ENCODE measurements at regions not wholly inside any gene's neighbourhood (a gene's known extent, or its start where the extent isn't known, plus 50 kb on each side); places are given as distances from the start of the nearest gene placed in this dataset.

DNA sequence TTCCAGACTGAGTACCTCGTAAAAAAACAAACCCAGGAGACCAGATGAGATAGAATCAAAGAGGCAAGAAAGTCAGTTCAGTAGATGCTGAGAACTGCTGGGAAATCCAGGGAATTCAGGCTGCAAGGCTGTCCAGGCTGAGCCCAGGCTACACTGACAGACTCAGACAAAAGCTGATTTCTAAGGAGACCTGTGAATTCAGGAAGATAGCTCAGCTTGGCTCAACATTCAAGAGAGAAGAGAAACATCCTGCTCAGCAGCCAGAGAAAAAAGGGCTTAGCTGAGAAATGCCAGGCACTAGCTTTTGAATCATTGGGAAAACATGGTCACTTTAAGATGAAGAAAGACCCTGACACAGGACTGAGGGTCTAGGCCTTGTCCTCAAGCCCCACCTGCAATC lies 118.2 kb upstream of the SLC44A1 start:
- H3K4me1 ChIP-seq (ENCODE audit: low read length), result no peaks in the 10 kb centered on the region
- TF ChIP-seq, protein P1, sequence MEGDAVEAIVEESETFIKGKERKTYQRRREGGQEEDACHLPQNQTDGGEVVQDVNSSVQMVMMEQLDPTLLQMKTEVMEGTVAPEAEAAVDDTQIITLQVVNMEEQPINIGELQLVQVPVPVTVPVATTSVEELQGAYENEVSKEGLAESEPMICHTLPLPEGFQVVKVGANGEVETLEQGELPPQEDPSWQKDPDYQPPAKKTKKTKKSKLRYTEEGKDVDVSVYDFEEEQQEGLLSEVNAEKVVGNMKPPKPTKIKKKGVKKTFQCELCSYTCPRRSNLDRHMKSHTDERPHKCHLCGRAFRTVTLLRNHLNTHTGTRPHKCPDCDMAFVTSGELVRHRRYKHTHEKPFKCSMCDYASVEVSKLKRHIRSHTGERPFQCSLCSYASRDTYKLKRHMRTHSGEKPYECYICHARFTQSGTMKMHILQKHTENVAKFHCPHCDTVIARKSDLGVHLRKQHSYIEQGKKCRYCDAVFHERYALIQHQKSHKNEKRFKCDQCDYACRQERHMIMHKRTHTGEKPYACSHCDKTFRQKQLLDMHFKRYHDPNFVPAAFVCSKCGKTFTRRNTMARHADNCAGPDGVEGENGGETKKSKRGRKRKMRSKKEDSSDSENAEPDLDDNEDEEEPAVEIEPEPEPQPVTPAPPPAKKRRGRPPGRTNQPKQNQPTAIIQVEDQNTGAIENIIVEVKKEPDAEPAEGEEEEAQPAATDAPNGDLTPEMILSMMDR (IDR thresholded peaks at IDR 0.05; ENCODE audit: low read depth, low read length), result no peak
- no peak for TF ChIP-seq EZH2phosphoT487 (IDR thresholded peaks at IDR 0.05; ENCODE audit: low read depth)
- H4K20me1 ChIP-seq (ENCODE audit: insufficient read depth, low read length), result no peaks in the 10 kb centered on the region
- no peak overlapping the region for H3K4me3 ChIP-seq (ENCODE audit: low read length)
- H3K27ac ChIP-seq (ENCODE audit: low read length), result no peak overlapping the region
- no peak overlapping the region for H2AFZ ChIP-seq (ENCODE audit: low read depth, low read length)
- no peaks in the 10 kb centered on the region for H3K9me3 ChIP-seq (ENCODE audit: insufficient read depth, low read length)
- H3K27me3 ChIP-seq (ENCODE audit: low read depth, low read length), result no peaks in the 10 kb centered on the region
- H3K4me2 ChIP-seq (ENCODE audit: low read length), result no peak overlapping the region
- no peaks in the 10 kb centered on the region for H3K79me2 ChIP-seq (ENCODE audit: low read length)
- H3K36me3 ChIP-seq (replicated peaks; ENCODE audit: low read depth, low read length), result no peaks in the 10 kb centered on the region
- H3K9ac ChIP-seq (ENCODE audit: low read length), result no peak overlapping the region

GRCh38 chr9:105127863-105128220 lies 116.6 kb upstream of the SLC44A1 start:
- Histone ChIP-seq H4K20me1 (ENCODE audit: insufficient read depth, low read length) (no peaks in the 10 kb centered on the region), H3K79me2 (ENCODE audit: low read length) (no peaks in the 10 kb centered on the region), H3K9ac (ENCODE audit: low read length) (no peak overlapping the region), H3K4me2 (ENCODE audit: low read length) (no peak overlapping the region), H3K36me3 (replicated peaks; ENCODE audit: low read depth, low read length) (no peaks in the 10 kb centered on the region), H3K4me3 (ENCODE audit: low read length) (no peak overlapping the region), H3K4me1 (ENCODE audit: low read length) (no peaks in the 10 kb centered on the region), H2AFZ (ENCODE audit: low read depth, low read length) (no peak overlapping the region), H3K27ac (ENCODE audit: low read length) (no peak overlapping the region), H3K9me3 (ENCODE audit: insufficient read depth, low read length) (no peaks in the 10 kb centered on the region), H3K27me3 (ENCODE audit: low read depth, low read length) (no peaks in the 10 kb centered on the region)
- TF ChIP-seq EZH2phosphoT487 (IDR thresholded peaks at IDR 0.05; ENCODE audit: low read depth), result no peak
- TF ChIP-seq, protein P1 (IDR thresholded peaks at IDR 0.05; ENCODE audit: low read depth, low read length), result no peak

DNA sequence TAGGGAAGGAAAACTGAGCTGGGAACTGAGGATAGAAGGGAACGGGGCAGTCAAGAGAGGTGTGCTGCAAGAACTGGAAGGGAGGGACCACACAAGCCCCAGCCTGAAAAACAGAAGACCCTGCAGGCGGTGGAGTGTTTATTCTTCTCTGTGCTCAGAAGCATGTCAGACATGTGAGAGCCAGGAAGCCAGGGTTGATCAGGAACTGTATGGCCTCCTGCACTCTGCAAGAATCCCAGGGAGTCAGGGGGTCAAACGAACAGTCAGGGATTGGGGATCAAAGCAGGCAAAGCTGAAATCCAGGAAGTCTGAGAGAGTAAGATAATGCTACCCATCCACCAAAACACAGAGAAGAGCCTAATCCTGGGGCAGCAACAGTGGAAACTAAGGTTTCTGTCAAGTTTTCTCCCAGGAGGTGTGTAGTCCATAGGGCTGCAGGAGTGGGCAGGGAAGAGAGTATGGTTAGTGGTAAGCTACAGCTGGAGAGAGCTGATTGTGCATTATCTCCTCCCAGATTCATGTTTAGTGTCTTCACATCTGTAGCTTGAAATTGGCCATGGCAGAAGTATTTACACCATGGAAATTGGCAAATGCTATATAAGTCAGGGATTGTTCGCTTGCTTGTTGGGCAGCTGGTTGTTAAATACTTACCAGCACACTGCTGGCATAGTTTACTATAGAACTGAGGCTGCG lies 115.4 kb upstream of the SLC44A1 start:
- Histone ChIP-seq H3K36me3 (replicated peaks; ENCODE audit: low read depth, low read length) (no peaks in the 10 kb centered on the region), H3K79me2 (ENCODE audit: low read length) (no peaks in the 10 kb centered on the region), H2AFZ (ENCODE audit: low read depth, low read length) (no peak overlapping the region), H3K9ac (ENCODE audit: low read length) (no peak overlapping the region), H3K9me3 (ENCODE audit: insufficient read depth, low read length) (no peaks in the 10 kb centered on the region), H4K20me1 (ENCODE audit: insufficient read depth, low read length) (no peaks in the 10 kb centered on the region), H3K27me3 (ENCODE audit: low read depth, low read length) (no peaks in the 10 kb centered on the region), H3K27ac (ENCODE audit: low read length) (no peak overlapping the region), H3K4me1 (ENCODE audit: low read length) (no peaks in the 10 kb centered on the region), H3K4me3 (ENCODE audit: low read length) (no peak overlapping the region), H3K4me2 (ENCODE audit: low read length) (no peak overlapping the region)
- TF ChIP-seq EZH2phosphoT487 (IDR thresholded peaks at IDR 0.05; ENCODE audit: low read depth), result no peak
- TF ChIP-seq, protein P1 (IDR thresholded peaks at IDR 0.05; ENCODE audit: low read depth, low read length), result no peak

DNA sequence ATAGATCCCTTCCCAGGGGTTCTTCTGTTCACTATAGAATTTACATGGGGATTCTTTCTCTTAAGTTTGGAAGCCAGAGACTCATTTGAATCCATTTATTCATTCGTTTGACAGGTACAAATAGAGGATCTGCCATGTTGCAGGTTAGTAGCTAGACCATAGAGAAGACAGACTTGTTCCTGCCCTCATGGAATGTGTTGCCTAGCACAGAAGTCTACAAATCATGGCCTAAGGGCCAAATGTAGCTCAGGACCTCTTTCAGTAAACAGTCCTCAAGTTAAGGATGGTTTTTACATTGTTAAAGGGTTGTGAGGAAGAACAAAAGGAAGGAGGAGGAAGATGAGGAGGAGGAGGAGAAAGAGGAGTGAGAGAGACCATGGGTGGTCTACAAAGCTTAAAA lies 114.7 kb upstream of the SLC44A1 start:
- H3K27me3 ChIP-seq (ENCODE audit: low read depth, low read length), result no peaks in the 10 kb centered on the region
- TF ChIP-seq EZH2phosphoT487 (IDR thresholded peaks at IDR 0.05; ENCODE audit: low read depth), result no peak
- TF ChIP-seq, protein P1 (IDR thresholded peaks at IDR 0.05; ENCODE audit: low read depth, low read length), result no peak
- no peak overlapping the region for H3K9ac ChIP-seq (ENCODE audit: low read length)
- no peaks in the 10 kb centered on the region for H3K9me3 ChIP-seq (ENCODE audit: insufficient read depth, low read length)
- H3K27ac ChIP-seq (ENCODE audit: low read length), result no peak overlapping the region
- no peaks in the 10 kb centered on the region for H4K20me1 ChIP-seq (ENCODE audit: insufficient read depth, low read length)
- no peaks in the 10 kb centered on the region for H3K79me2 ChIP-seq (ENCODE audit: low read length)
- H3K4me1 ChIP-seq (ENCODE audit: low read length), result no peaks in the 10 kb centered on the region
- H3K4me3 ChIP-seq (ENCODE audit: low read length), result no peak overlapping the region
- H3K4me2 ChIP-seq (ENCODE audit: low read length), result no peak overlapping the region
- H2AFZ ChIP-seq (ENCODE audit: low read depth, low read length), result no peak overlapping the region
- H3K36me3 ChIP-seq (replicated peaks; ENCODE audit: low read depth, low read length), result no peaks in the 10 kb centered on the region
